Anterior cingulate cortex (tissue), 58 donors: ENCODE measurements at regions not wholly inside any gene's neighbourhood (a gene's known extent, or its start where the extent isn't known, plus 50 kb on each side); places are given as distances from the start of the nearest gene placed in this dataset.

Experiments
- DNase-seq, 58 donors: peaks; one replicate each; lab custom pipeline; 2025; lab: John Stamatoyannopoulos, UW

DNA sequence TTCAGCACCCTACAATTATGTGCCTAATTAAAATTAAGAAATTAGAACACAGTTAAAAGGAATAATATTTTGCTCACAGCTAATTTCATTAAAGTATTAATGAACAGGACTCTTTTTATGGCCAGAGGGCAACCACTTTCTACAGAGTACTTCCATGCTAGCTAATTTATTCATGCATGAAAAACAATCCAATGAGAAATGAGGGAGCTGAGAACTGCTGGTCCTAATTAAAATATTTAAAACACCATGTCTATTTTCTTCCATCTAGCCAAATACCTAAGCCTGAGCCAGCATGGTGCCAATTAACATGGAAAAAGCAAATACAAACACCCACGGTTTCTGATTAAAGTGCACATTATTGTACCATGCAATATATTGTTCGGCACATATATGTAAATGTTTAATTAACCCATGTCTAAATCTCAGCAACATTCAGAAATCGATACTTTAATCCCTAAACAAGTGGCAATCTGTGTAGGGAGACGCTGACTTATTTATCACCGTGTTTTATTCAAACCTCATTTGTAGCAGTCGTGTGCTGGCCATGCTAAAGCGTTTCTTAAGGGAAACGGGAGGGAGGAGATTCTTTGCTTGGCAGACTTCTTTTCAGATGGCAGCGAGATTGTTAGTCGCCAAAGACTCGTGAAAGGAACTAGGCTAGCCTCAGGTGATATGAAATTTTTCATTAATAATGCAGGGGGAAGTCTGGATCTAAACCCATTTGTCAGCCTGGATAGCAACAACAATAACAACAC, 193.5 kb downstream of the ANXA2 start:
- DNase-seq: no peak

DNA sequence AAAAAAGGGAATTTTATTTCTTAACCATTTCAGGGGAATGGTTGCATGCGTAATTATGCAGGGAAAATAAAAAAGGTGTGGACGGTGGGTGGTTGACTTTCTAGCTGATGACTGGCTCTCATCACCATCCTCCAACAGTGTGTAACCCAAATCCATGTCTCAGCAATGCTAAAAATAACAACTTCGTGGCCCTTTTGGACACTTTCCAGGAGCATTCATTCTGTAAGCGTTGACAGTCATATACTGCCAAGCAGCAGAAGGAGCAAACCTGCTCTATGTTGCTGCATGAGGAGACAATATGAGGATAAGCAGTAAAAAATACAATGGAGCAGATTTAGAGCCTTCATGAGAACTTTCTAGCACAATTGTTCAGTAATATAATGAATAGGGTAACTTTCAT, 189.1 kb downstream of the ANXA2 start:
- DNase-seq: no peak

DNA sequence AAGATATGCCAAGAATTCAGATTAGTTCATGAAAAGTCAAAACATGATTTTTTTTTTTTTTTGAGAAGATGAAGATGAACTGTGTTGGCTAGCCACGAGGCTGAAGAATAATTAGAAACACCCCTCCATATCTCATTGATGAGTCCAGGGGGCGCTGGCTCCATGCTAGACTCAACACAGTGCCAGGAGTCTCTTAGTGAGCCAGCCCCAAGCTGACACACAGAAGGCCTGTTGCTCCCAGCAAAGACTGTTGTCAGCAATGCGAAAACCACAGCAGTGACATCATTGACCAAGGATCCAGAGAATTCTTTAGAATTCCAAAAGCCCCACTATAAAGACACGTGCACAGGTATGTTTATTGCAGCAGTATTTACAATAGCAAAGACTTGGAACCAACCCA, 185.2 kb downstream of the ANXA2 start:
- no peak for DNase-seq

DNA sequence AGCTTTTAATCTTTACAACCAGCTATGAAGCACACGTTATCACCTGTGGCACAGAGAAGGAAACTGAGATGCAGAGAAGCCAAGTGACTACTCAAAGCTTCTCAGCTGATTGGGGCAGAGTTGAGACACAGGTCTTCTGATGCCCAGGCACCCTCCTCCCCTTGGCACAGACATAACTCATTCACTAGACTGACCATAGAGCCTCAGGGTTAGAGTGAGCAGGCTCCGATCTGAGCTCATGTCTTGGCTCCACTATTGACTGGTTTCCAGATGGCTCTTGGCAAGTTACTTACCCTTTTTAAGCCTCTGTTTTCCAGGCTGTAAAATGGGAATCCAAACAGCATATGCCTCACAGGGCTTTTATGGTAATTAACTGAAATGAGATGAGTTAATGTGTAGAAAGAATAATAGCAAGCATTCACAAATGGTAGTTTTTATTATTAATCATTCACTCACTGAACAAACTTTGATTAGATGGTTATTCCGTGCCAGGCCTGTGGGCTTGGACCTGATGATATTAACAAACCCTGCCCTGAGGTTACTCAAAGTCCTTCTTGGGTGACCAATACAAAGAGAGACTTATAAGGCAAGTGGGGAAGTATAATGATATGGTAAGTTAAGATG, 184.3 kb downstream of the ANXA2 start:
- DNase-seq: no peak

DNA sequence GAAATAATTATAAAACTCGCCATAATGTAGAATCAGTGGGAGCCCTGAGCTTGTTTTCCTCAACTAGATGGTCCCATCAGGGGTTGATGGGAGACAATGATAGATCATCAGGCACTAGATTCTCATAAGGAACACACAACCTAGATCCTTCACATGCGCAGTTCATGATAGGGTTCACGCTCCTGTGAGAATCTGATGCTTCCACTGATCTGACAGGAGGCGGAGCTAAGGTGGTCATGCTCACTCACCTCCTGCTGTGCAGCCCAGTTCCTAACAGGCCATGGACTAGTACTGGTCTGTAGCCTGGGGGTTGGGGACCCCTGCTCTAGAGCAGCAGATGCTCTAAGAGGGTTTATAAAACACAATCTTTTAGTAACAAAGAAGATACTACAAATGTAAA, 183.6 kb downstream of the ANXA2 start:
- DNase-seq: no peak

DNA sequence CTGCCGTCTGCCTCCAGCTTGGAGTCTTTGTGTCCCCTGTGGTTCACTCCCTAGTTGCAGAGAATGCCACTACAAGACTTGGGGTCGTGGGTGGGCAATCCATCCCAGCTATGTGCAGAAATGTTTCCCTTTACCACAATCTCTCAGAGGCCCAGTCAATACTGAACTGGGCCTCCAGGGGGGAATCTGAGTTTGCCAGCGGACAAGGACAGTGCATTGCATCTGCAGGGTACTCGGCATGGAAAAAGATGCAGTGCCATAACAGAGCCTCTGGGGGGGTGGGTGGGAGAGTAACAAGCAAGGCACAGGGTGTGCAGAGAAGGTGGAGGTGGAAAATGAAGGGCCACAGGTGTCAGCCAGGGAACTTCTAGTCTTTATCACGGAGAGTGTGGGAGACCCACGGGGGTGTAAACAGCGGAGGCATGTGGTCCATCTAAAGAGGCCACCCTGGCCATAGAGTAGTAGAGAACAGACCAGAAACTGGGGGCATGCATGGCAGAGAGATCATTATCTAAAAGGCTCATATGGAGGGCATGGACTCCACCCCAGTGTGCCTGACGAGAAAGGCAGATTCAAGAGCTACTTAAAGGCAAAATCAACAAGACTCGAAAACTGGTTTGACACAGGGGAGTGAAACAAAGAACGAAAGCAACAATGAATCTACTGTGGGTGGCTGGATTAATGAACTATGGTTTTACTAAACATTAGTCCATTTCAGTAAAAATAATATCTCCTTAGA, 182.4 kb downstream of the ANXA2 start:
- no peak for DNase-seq

DNA sequence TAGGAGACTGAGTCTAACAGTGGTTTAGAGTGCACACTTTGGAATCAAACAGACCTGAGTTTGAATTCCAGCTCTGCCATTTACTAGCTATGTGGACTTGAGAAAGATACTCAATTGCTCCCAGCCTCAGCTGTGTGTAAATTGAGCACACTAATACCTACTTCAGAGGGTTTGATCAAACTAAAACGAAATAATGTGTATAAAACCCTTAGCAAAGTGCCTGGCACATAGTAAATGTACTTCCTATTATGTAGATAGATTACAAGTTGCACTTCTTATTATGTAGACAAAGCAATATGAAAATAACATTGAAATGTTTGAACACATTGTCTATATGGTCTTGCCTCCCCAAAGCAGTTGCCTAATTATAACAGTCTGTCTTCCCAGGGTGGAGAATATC, 180.6 kb downstream of the ANXA2 start:
- no peak for DNase-seq

DNA sequence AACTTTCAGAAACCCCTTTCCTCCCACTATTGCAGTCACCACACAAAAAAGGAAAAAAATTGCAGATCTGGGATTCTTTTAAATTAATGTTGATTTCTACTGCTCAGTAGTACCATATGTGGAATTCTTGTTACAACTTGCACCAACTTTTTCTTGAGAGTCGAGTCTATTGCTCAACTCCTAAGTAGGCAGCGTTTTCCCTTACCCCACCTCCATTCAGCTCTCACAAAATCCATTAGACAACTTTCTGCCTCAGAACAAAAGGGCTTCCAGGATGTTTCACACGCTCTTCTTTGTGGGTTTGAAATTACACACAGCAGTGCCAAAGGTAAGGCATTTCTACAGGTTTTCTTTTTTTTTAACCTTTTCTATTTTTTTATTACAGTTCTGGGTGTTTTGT, 179.5 kb downstream of the ANXA2 start:
- no peak for DNase-seq

DNA sequence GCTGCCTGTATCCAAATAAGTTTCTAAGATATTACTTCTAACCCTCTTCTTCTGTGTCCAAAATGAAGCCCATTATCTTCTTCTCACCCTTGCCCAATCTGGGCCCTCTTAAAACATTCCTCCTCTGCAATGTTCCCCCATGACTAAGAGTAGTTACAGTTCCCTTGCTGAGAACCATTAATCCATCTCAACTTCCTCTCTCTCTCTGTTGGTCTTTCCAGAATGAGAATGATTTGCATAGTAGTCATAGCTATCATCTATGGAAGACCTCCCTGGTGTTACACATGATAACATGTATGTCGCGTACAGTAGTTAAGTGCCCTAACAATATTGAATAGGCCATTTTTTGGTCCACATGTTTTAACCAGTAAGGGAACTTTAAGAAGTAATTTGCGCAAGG, 177.9 kb downstream of the ANXA2 start:
- DNase-seq: no peak

DNA sequence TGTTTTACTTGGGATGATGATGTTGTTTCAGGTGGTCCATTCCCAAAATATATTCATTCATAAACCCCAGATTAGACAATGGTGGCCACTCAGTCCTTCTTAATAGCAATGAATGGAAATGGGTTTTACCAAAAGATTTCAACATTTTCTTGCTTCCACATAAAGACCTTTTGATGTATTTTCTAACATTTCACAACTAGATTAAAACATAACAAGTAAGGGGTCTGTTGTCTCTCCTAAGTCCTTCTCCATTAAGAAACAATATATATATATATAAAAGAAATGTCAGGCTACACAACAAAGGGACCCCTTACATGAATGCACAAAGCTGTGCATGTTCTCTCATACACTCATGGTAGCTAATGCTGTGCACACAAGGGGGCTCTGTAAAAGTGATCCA, 176.4 kb downstream of the ANXA2 start:
- DNase-seq: no peak

DNA sequence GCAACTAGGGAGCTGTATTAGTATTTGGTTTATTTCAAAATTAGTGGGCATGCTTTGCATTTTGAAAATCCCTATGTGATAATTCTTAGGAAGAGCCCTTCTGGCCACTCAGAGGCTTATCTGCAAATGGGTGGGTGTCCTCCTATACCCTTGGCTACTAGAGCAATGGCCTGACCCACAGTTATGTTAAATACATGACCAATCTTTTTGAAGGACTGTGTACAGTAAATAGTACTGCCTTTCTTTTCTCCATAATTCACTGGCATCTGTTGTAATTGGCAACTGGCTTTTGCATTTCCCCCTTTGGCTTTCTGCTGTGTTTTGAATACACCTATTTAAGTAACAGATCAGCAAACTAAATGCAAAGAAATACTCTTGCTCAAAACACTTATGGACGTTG, 175.4 kb downstream of the ANXA2 start:
- DNase-seq: no peak

DNA sequence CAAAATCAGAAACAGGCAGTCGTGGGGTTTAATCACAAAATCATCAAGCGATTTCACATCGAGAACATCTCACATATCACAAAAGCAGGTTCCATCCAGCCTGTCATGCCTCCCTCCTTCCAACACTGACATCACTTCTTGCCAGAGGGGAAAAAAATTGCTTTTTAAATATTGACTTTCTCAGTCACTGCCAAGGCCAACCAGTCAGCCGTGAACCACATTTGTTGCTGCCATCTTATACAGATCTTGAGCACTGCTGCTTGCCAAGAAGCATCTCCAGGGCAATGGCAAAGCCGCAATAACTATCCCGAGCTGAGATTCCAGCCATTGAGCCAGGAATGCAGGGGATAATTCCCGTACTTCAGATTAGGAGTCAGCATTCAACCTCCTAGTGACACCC, 174.6 kb downstream of the ANXA2 start:
- peak in 3 of 58 donors; percentile 2 to 3 (median 2) for DNase-seq

DNA sequence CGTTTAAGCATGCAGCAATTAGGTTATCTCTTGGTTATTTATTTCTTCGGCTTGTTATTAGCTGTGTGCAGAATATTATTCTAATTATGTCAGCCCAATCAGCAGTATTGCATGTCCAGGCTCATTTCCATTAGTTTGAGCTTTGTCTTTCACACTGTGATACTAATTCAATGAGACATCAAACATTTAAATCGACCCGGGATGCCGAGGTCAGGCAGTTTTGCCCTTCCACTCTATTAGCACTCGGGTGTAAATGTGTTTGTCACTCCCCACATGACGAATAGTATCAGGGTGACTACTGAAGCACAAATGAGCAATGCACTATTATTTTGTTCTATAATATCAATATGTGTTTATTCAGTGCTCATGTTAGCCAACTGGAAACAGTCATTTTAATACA, 170.9 kb downstream of the ANXA2 start:
- DNase-seq: no peak

DNA sequence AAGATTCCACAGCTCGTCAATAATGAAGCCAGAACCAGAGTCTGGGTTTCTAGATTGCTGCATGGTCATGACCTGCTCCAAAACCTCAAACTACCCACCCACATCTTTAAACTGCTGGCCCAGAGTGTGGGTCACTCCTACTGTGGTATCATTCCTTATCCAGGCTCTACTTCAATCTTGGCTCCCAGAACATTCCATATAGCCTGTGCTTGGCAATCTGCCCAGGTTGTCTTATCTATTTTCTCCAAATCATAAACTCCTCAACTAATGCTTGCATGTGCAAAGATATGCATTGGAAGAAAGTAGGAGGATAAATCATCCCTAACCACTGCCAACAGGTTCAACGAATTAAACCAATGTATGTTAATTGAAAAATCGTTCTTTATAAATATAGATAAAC, 169.7 kb downstream of the ANXA2 start:
- DNase-seq: no peak

DNA sequence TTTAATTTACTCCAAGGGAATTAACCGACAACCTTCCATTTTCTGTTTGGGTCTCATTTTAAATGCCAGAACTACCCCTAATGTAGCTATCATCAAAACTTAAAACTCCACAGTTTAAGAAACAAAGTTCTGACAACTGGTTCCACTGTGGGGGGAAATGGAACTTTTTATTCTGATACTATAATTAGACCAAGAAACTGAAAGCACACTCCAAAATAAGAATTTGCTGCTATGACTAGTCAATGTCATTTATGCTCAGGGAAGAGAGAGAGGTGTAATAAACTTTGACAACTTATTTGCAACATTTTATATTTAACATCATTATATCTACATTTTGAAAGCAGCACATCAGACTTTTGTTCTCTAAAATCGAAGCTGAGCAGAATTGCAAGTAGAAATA, 169.2 kb downstream of the ANXA2 start:
- DNase-seq: no peak

DNA sequence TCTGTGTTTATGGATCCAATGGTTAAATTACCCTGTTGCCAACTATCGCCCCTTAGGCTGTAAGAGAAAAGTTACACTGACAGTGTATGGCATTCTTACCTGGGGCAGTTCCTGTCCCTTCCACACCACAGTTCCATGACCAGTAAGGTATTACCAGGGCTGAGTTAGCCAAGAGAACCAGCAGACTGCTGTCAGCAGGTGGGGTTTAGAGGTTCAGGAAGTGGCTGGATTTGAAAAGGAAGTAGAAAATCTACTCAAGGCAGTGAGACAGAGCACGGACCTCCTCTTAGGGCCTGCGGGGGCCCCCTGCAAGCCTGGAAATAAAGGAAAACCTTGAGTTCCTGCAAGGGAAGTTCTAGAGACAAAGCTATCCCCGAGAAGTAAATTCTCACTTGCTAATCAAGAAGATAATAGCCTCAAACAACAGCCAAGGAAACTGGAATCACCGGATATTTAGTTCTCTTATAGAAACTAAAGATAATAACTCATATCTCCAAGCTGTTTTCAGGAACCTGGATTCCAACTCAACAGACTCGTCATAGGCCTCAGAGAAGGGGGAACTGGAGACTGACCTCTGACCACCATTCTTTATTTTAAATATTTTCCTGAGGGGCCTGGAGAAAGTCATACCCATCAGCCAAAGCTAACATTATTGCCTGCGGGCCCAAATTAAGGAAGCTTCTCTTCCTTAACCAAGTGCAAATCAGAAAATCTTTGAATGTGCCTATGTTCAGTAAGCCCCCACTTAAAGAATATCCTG, 161.7 kb downstream of the ANXA2 start:
- DNase-seq: no peak

DNA sequence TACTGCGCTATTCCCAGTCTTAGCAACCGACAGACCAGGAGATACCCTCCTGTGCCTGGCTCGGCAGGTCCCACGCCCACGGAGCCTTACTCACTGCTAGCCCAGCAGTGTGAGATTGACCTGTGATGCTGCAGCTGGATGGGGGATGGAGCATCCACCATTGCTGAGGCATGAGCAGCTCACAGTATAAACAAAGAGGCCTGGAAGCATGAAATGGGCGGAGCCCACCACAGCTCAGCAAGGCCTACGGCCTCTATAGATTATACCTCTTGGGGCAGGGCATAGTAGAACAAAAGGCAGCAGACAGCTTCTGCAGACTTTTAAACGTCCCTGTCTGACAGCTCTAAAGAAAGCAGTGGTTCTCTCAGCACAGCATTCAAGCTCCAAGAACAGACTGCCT, 160.3 kb downstream of the ANXA2 start:
- no peak for DNase-seq

DNA sequence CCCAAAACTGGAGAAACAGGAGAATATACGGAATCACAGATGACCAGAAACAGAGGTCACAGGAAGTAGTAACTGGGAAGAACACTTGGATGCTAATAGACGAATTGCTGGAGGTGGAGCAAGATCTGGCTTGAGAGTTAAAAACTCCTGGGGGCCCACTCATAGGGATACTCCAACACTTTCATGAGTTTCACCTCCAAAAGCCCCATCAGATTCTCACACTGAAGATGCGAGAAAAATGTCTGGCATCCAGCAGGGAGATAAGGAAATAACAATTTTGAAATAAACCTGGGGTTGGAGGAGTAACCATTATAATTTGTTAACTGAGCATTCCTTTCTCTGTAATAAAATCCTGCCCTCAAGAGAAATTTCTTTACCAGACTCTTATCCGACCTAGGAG, 154.0 kb downstream of the ANXA2 start:
- no peak for DNase-seq

DNA sequence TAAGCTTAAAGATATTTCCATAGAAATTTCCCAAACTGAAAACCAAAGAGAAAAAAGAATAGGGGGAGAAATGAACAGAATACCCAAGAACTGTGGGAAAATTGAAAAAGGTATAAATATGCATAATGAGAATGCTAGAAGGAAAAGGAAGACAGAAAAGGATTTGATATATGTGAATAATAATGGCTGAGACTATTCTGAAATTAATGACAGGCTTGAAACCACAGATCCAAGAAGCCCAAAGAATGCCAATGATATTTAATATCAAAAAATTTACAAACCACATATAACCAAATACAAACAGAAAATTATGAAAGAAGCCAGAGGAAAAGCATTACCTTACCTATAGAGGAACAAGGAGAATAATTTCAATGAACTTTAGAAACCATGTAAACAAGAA, 153.0 kb downstream of the ANXA2 start:
- DNase-seq: no peak

DNA sequence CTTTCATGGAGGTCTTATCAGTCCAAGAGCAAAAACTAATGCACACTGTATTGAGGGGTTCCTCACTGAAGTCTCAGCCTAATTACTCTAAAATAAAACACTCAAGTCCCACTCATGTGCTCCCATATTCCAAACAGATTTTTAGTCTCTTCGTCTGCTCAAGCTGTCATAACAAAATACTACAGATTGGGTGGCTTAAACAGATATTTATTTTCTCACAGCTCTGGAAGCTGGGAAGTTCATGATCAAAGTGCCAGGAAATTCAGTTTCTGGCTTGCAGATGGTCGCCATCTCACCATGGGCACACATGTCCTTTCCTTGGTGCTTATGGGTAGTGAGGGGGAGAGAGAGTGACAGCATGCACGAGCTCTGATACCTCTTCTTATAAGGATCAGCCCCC, 147.5 kb downstream of the ANXA2 start:
- DNase-seq: no peak
